ENCODE measurements at regions not wholly inside any gene's neighbourhood (a gene's known extent, or its start where the extent isn't known, plus 50 kb on each side); places are given as distances from the start of the nearest gene placed in this dataset.

DNA sequence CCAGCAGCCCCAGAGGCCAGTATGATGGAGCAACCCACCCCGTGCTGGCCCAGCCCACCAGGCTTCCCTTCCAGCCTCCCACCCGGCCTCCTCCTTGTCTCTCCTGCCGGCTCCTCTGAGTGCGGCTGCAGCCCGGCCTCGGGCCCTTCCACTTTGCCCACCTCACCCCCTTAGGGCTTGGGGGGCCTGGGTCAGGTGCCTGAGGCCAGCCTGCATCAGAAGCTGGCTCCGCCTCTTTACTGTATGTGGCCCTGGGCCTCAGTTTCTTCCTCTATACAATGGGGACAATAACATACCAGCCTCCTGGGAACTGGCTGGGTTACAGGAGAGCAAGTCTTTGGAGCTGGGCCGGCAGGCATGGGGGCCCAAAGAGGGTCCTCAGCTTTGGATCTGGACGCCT is 221.1 kb upstream of the CIBAR2 start:
- no peak for DNase-seq

DNA sequence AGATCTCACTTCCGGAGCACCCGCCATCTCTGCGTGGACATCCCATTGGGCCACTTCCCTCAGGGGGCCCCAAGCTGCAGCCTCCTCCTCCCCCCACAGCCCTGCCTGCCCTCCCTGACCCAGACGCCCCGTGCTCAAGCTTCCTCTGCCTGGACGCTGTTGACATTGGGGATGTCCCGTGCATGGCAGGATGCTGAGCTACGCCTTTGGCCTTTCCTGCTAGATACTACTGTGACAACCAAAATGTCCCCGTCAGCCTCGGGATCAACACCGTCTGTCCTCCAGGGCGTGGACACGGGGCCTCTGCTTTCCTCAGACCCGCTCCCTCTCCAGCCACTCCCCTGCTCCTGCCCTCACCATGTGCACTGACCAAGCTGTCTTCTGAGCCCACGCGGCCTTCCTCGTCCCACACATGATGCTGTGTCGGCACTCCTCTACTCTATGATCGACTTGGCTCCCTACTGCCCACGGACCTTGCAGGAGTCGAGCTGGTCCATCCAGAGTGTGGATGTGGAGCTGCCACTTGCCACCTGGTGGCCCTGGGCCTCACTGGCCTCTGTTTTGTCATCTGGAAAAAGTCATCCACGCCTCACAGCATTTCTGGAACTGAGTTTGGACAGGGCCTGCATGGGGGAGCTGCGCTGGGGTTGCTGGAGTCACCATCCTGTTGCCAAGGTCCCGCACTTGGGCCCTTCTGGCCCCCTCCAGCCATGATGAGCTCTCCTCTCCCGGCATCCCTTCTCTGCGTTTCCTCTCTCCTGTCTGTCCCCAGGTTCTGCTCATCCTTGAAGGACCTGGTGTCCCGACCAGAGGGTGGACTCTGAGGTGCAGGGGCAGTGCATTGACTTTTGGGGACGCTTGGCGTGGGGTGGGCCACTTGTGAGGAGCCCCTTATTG is 221.7 kb upstream of the CIBAR2 start:
- DNase-seq: no peak

DNA sequence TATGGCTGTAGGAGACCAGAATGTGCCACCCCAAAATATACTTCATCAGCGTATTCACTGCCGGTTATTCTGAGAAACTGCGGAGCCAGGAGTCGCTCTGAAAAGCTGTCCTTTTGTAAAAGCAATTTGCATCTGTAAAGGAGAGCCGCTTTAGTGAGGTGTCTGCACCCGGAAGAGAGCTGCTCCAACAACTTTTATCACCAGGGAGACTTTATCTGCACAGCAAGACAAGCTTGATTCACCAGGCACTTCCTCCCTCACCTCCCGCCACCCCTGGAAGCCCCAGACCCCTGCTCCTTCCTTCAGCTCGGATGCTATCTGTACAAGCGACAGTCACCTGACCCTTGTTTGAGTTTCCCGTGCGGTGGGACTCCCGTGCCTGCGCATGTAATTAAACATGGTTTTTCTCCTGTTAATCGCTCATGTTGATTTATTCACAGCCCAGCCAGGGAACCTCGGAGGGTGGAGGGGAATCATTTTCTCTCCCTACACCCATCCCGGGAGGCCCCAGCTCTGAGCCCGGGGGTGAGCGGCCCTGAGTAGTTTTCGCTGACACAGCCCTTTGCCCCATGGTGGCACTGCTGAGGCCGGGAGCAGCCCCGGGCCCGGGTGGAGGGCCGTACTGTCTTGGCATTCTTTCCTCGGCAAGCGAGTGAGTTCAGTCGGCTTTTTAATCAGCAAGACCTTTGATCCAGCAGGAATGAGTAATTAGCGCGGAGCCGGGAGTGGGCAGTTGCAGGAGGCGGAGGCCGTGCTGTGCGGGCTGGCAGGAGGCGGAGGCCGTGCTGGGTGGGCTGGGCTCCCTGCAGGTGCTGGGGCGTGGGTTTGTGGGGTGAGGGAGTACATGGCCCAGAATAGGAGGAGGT is 222.7 kb upstream of the CIBAR2 start:
- DNase-seq: no peak

DNA sequence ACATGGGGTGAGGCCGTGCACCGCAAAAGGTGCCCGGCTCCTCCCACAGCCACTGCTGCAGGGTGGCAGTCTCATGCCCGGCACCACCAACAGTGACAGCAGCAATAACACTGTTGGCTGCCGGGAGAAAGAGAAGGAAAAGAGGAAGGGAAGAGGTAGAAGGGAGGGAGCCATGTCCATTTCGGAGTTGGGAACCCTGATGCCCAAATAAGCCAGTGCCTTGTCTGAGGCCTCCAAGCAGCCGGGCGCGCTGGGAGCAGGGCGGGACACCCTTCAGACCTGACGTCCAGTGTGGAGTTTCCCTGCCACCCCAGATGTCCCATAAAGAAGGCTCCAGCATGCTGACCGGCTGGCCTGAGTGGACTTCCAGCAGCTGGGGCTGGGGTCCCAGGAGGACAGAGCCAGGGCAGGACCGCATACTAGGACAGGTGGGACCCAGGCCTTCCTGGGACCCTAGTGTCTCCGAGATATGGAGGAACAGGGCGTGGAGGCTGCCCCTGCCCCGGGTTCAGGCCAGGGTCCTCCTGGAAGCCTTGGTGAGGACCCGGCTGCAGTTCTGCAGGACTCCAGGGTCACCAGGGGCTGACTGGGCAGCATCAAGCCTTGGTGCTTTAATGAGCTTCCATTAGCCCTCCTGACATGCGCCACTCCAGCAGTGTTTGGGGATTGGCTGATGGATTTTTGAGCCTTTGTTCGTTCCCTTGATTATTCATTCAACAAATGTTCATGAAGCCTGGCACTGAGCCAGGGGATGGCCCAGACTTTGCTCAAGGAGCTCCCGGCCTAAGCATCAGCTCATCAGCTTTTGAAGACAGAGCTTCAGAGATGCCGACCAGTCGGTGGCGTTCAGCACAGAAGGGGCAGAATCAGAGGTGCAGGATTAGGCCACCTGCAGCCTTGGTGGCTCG is 223.6 kb upstream of the CIBAR2 start:
- no peak for DNase-seq

- no peak for DNase-seq
Observed at GRCh38 chr16:85337910-85338637, 225.8 kb upstream of the CIBAR2 start.

- DNase-seq: no peak
Observed at GRCh38 chr16:85338638-85338982, 226.3 kb upstream of the CIBAR2 start.

DNA sequence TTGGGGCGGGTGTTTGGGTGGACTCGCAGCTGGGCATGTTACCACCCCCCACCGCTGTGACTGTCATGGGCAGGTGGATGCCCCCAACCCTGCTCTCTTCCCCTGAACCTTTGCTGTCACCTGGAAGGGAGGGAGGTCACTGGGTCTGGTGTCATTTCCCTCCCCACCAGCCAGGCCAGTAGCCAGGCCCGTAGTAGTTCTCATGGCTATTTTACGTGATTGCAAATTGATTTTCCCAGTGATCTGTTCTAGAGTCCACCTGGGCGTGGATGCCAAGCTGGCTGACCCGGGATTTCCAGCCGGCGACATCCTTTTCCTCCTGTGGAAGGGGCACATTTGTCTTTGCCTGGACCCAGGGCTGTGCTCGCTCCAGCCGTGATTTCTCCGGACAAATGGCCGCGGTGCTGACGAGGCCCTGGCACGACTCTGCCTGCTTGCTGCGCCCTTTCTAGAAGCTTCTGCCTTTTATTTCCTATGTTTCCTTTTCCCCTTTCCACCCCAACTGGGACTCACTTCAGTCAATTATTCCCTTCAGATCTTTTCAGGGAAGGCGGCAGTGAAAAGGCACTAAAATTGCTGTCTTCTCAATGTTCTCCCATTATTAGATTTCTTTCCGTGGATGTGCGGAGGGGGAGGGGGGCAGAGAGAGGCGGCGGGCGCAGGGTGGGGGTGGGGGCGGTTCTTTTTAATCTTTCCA is 226.9 kb upstream of the CIBAR2 start:
- DNase-seq: no peak

DNA sequence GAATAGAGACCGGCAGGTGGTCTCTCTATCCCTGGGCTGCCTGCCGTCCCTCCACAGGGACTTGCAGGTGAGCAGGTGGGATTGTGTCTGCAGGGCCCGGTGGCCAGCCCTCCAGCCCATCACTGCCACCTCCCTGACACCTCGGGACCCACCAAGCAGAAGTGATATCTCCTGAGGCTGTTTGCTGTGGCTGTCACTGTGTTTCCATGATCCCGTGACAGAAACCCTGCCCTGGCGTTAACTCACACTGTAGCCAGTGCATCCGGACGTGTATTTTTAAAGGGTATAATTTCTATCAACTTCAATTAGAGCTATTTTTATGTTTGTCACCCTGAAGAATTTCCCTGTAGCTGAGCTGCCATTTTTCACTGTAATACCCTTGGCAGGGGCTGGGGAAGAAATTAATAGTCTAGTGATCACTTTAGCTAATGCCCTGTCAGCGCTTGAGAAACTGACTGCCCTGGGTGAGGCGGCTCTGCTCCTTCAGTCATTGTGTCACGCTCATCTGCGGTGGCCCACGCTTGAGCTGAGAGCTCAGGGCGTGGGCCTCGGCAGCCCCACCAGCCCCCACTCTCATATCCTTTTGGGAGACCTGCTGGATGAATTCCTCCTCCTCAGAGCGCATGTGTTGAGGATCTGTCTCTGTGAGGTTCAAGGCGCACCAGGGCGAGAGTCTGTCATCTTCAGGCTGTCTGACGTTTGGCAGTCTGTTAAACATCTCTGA is 229.9 kb upstream of the CIBAR2 start:
- no peak for DNase-seq

DNA sequence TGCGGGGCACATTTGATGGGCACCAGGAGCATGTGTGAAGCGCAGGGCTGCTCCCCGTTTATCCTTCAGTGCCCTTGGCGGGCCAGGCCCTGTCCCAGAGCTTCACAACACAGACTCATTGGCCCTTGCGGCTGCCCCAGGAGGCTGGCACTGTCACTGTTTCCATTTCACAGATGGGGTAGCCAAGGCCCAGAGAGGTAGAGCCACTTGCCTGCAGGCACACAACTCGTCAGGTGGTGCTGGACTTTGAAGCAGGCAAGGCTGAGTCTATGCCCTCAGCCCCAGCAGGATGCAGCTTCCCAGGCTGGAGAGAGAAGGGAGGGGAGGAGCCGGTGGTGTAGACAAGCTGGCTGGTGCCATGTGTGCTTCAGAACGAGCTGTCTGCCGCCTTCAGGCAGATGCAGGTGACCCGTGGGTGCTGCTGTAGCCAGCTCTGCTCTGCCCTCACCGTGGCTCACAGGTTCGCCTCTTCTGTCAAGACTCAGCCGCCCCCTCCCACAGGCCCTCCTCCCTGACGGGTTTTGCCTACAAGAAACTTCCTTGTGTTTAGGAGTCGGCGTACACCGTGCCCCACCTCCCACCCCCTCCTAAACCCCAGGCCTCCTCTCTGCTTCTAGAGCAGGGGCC is 232.3 kb upstream of the CIBAR2 start:
- DNase-seq: no peak

GRCh38 chr16:85345129-85345639 is 232.9 kb upstream of the CIBAR2 start:
- no peak for DNase-seq

DNA sequence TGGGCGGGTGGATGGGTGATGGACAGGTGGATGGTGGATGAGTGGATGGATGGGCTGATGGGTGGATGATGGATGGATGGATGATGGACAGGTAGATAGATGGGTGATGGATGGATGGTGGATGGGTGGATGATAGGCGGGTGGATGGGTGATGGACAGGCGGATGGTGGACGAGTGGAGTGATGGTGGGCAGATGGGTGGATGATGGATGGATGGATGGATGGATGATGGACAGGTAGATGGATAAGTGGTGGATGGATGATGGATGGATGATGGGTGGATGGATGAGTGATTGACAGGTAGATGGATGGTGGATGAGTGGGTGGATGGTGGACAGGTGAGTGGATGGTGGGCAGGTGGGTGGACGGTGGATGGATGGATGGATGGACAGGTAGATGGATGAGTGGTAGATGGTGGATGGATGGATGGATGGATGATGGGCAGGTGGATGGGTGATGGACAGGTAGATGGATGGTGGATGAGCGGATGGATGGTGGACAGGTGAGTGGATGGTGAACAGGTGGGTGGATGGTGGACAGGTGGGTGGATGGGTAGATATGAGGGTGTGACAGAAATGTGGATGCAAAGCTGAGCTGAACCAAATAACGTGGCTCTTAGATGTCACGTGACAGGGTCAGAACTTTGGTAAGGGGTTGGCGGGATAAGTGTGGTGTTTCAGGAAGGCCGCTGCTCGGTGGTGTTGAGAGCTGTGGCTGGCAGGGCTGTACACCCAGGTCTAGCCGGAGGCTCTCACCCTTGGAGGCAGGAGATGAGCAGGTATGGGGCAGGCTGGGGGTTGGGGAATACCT is 234.3 kb upstream of the CIBAR2 start:
- no peak for DNase-seq

- no peak for DNase-seq
Observed at GRCh38 chr16:85347213-85347591, 234.9 kb upstream of the CIBAR2 start.

DNA sequence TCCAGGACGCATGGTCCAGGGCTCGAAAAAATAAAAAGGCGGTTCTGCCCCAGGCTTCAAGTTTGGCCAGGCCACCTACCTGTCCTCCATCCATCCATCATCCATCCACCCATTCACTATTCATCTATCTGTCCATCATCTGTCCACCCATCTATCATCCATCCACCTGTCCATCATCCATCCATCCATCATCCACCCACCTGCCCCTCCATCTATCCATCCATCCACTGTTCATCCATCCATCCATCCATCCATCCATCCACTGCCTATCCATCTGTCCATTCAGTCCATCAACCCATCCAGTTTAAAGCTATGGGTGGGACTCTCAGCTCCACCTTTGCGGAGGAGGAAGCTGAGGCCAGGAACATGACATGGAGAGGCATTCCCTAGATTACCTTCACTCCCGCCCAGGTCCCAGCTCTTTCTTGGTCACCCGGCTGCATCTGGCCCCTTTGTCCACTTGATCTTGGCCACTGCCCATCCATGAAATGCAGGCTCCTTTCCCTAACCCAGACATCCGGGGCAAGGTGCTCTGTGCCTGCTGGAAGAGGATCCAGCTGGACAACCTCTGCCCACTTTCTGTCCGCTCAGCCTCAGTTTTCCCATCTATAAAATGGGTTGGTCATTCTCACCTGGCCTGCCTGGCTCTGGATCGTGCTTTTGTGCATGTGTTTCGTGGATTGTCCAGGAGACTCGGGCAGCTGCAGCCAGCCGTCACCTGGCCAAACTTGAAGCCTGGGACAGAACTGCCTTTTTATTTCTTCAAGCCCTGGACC is 236.0 kb upstream of the CIBAR2 start:
- no peak for DNase-seq

DNA sequence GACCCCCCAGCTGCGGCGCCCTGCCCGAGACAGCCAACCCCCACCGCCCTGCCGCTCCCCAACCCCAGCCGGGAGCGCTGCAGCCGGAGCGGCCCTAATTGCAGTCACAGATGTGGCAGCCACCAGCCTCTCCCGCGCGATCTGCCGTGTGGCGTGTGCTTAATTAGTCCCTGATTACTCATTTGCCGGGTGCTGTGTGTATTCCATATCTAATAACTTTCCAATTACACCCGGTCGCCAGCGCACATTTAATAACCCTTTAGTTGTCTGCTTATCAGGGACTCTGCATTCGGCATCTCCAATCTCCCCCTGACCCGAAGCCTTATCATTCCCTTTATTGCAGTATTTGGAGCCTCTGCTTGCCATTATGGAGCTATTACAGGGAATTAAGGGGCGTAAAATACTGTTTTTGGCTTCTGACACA is 236.7 kb upstream of the CIBAR2 start:
- DNase-seq: no peak

DNA sequence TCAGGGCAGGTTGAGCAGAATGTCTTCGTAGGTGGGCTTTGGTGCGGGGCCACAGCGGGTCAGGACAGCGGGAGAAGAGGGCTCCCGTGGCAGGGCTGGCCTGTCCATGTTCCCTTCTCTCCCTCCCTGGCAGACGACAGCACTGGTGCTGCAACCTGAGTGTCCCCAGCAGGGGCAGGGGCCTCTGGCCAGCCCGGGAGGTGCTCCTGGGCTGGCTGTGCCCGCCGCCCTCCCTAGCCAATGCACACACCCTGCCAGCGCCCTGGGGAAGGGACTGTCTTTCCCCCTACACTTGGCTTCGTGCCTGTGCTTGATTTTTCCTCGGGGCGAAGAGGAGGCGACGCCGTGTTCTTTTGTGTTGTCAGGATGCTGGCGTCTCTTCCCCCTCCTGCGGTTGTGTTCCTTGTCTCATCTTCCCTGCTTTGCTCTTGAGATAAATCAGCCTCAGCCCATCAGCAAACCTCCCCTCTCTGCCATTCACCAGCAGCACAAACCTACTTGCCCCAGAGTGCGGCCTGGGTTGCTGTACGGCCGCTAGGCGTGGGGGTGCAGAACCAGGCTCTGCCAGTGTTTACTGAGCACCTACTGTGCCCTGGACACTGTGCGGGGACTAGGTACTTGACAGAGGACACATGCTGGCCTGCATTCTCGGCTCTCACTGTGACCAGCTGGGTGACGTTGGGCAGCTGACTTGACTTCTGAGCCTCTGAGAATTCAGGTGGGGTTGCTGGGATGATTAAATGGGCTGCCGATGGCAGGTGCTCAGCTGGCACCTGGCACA is 237.3 kb upstream of the CIBAR2 start:
- no peak for DNase-seq

GRCh38 chr16:85350146-85350728 is 238.0 kb upstream of the CIBAR2 start:
- no peak for DNase-seq

- DNase-seq: no peak
Observed at GRCh38 chr16:85350973-85351372, 238.7 kb upstream of the CIBAR2 start.

Data from CD4-positive, alpha-beta T cell treated with Interleukin-12 subunit alpha and Interleukin-12 subunit beta, for 1 hour (primary cell).